HL-60/S4 (cell line): ENCODE measurements at regions not wholly inside any gene's neighbourhood (a gene's known extent, or its start where the extent isn't known, plus 50 kb on each side); places are given as distances from the start of the nearest gene placed in this dataset.
"Not testable (repeated sequence)": the region's sequence is repeated elsewhere in the genome, so short reads cannot be mapped to it uniquely, and the experiment has no call there.

Experiments
- in situ Hi-C: fragments of 300-500 bp; cut with MboI; formaldehyde crosslinking; loops from 2 replicates; pipeline ENCODE4 v1.14.3; 2022; ENCODE audit warnings: low sequenced_read_pairs

DNA sequence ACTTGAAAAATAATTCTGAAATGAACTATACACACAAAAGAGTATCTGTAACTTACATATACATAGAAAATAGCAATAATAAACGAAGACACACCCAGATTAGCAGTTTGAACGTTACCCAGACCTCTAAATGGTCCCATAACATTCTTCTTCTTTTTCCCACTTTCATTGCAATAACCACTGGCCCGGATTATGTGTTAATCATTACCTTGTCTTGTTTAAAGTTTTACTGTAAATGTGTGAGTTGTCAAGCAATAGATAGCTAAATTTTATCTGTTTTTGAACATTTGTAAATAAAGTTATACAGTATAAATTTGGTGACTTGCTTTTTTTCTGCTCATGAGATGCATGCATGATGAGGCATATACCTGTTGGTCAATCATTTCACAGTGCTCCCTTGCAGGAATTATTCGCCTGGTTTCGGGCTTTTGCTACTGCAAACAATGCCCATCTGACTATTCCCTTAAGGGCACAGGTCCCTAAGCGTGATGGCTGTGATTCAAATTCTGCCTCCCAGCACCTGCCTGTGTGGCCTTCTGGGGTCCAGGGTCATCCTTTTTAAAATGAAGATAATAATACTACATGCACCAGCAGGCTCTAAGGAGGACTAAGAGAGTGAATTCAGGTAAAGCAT lies 66.1 kb downstream of the GADD45G start:
- in situ Hi-C loops = loop anchor here (10.0 kb wide), 1 partner anchor 64 kb away; no protein-coding TSS in a partner anchor

DNA sequence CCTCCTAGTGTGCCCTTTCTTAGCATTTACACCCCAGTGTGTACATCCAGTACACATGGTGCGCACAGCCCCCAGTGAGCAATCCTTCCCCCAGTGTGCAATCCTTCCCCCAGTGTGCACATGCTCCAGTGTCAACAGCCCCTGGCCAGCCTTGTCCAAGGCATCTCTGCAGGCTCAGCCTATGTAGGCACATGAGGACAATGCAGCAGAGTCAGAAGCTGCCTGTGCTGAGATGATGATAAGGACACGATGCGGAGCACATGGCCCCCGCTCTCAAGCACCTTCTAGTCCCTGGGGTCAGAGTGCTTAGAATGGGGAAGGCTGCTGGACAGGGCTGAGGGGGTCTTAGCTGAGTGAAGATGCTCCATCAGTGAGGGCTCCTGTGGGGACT lies 69.8 kb downstream of the GADD45G start:
- in situ Hi-C loops = loop anchor here (10.0 kb wide), 1 partner anchor 60 kb away; no protein-coding TSS in a partner anchor

GRCh38 chr9:89675058-89675742 lies 70.4 kb downstream of the GADD45G start:
- in situ Hi-C loops = loop anchor here (10.0 kb wide), 1 partner anchor 60 kb away; no protein-coding TSS in a partner anchor

- in situ Hi-C loops = loop anchor here (10.0 kb wide), 1 partner anchor 59 kb away; no protein-coding TSS in a partner anchor
Measured at GRCh38 chr9:89676281-89676680, 71.5 kb downstream of the GADD45G start.

GRCh38 chr9:89677702-89678395 lies 73.0 kb downstream of the GADD45G start:
- in situ Hi-C loops = loop anchor here (10.0 kb wide), 1 partner anchor 57 kb away; no protein-coding TSS in a partner anchor

DNA sequence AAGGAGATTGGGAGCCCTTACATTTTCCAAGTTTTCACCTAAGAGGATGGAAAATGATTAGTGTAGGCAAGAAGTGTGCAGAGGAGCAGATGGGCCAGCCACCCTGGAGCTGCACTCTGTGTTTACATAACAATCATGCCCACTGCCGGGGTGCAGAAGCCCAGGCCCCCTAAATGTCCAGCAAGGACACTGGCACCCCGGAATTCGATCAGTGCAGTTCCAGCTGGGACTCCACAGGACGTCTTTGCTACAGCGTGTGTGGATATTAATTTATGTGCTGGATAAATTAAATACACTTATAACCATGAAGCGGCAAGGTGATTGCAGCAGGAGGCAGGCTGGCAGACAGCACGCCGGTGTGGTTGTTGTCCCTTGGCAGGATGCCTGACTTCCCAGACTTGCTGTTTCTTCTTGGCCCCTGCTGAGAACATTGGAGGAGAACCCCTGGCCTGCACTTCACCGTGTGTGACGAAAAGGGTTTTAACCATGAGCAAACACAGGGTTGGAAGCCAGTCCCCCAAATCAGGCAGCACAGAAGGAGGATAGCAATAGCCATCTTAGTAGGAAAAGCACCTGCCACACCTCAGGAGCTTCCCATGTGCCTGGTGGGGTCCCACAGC lies 73.7 kb downstream of the GADD45G start:
- in situ Hi-C loops = loop anchor here (10.0 kb wide), 1 partner anchor 56 kb away; no protein-coding TSS in a partner anchor

GRCh38 chr9:89679016-89679415 lies 74.2 kb downstream of the GADD45G start:
- in situ Hi-C loops = loop anchor here (10.0 kb wide), 1 partner anchor 56 kb away; no protein-coding TSS in a partner anchor

DNA sequence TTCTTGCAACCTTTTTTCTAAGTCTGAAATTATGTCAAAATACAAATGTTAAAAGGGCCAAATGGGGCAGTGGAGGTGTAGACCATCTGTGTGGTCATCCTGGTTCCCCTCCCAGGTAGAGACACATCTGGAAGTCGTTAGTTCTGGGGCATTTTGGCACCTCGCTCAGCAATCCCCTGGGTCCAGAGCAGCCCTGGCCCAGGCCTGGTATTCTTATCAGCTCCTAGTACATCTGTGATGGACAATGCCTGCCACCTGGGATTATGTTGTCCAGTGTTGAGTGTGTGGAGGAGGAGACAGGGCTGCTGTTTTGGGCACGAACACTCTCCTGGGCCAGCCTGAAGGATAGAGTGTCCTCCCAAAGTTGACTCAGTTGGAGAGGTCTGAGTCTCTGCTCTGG lies 74.8 kb downstream of the GADD45G start:
- in situ Hi-C loops = loop anchor here (10.0 kb wide), 1 partner anchor 55 kb away; no protein-coding TSS in a partner anchor

DNA sequence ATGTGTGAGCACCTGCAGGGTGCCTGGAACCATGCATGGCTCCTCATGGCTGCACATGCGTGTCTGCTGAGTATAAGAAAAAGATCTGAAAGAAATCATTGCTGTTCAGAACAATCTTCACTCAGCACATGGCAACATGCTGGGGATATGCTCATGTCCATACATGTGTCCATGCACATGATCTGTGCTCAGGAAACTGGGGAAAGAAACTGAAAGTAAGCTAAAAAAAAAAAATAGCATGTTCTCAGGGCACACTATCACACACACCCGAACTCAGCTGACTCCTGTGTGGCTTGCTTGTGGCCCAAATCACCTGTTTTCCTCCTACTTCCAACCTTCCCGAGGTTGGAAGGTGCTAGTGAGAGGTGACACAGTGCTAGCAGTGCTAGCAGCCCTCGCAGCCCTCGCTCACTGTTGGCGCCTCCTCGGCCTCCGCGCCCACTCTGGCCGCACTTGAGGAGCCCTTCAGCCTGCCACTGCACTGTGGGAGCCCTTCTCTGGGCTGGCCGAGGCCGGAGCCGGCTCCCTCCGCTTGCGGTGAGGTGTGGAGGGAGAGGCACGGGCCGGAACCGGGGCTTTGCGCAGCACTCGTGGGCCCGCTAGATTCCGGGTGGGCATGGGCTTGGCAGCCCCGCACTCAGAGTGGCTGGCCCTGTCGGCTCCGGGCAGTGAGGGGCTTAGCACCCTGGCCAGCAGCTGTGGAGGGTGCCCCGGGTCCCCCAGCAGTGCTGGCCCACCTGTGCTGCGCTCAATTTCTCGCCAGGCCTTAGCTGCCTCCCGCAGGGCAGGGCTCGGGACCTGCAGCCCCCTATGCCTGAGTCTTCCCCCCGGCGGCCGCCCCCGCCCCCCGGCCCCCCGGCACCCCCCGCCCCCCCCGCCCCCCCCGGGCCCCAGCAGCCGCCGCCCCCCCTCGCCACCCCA lies 76.0 kb downstream of the GADD45G start:
- in situ Hi-C loops = no loop called here

DNA sequence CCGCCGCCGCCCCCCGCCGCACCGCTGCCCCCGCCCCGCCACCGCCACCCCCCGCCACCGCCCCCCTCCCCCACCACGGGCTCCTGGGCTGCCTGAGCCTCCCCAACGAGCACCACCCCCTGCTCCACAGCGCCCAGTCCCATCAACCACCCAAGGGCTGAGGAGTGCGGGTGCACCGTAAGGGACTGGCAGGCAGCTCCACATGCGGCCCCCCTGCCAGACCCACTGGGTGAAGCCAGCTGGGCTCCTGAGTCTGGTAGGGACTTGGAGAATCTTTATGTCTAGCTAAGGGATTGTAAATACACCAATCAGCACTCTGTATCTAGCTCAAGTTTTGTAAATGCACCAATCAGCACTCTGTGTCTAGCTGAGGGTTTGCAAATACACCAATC lies 76.7 kb downstream of the GADD45G start:
- in situ Hi-C loops = not testable (repeated sequence)

DNA sequence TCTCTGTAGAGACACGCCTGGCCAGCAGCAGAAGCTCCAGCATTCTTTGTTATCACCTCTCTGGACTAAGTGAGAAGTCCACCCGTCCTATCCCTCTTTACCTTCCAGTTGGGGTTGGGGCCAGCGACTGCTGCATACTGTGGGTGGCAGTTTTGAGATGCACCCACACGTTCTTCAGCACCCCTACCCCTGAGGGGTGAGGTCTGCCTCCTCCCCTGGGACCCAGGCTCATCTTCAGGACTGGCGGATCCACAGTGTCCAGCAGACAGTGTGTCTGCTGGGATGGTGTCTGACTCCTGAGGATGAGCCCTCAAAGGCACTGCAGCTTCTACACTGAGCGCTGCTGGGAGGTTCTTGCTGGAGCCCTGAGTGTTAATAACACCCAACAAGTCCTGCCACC lies 78.8 kb downstream of the GADD45G start:
- in situ Hi-C loops = no loop called here

- in situ Hi-C loops = no loop called here
Measured at GRCh38 chr9:89684218-89684617, 79.4 kb downstream of the GADD45G start.

- in situ Hi-C loops = no loop called here
Measured at GRCh38 chr9:89684912-89685636, 80.3 kb downstream of the GADD45G start.

- in situ Hi-C loops = no loop called here
Measured at GRCh38 chr9:89685698-89686097, 80.9 kb downstream of the GADD45G start.

GRCh38 chr9:89686126-89686525 lies 81.3 kb downstream of the GADD45G start:
- in situ Hi-C loops = no loop called here

DNA sequence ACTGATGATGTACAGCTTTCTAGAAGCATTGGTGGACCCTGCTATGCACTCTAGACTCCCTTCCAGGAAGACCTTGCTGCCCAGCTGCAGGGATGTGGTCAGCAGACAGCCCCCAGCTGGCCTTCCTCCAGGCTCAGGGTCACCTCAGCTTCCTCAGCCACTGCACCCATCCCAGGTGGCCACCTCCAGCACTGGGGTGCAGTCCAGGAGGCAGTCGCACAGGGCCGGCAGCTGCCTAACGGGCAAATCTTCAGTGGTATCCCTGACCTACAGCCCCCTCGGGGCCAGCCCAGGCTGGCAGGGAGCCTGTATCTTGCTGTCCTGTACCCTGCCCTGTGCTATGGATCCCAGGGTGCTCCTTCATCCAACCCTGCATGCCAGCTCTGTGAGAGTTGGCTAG lies 81.8 kb downstream of the GADD45G start:
- in situ Hi-C loops = no loop called here

DNA sequence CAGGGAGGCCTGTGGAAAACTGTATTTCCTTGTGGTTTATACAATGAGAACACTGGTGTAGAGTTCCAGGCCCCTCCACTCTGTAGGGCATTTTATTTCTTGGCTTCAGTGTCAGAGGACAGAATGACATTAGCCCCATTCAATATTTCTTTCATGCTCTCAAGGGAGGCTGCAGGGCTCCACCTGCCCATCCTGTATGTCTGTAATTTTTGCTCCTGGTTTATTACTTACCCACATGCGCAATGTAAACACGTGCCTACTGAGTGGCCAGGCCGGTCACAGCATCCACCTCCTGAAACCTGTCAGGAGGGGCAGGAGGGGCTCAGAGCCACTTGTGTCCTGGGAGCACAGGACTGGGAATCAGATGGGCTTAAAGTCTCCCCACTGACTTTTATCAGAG lies 82.4 kb downstream of the GADD45G start:
- in situ Hi-C loops = no loop called here

DNA sequence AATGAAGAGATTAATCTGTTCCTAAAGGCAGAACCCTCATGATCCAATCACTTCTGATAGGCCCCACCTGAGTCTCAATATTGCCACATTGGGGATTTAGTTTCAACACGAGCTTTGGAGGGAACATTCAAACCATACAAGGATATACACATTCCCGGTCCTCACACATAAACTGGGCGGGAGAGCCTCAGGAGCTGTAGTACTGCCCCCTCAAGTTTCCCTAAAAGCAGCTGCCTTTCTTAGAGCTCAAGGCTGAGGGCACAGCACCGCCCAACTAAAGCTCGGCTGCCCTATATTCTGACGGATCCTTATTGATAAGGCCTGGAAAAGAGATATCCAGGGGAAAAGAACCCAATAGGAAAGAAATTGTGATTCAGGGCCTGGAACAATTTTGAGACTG lies 83.0 kb downstream of the GADD45G start:
- in situ Hi-C loops = no loop called here

GRCh38 chr9:89689321-89689720 lies 84.5 kb downstream of the GADD45G start:
- in situ Hi-C loops = not testable (repeated sequence)
